Osteoblast (primary cell): ENCODE measurements at regions not wholly inside any gene's neighbourhood (a gene's known extent, or its start where the extent isn't known, plus 50 kb on each side); places are given as distances from the start of the nearest gene placed in this dataset.

ENCODE experiments used
- DNase-seq: peaks from one replicate; pipeline ENCODE4 v3.0.0; 2011; ENCODE audit warnings: low spot score, mixed read lengths; ENCODE audit not compliant: insufficient read length; ENCODE audit errors: missing footprints
- H2AFZ ChIP-seq: 2 replicates; pipeline ENCODE4 v1.6.0; 2011; ENCODE audit warnings: mild to moderate bottlenecking, low read length
- H3K27ac ChIP-seq: 2 replicates; pipeline ENCODE4 v1.5.1; 2011; ENCODE audit warnings: mild to moderate bottlenecking, low read depth, low read length, moderate library complexity
- H3K27me3 ChIP-seq: 2 replicates; pipeline ENCODE4 v1.6.0; 2012; ENCODE audit warnings: mild to moderate bottlenecking, control low read depth, inconsistent platforms, low read length, moderate library complexity; ENCODE audit not compliant: insufficient read depth
- H3K36me3 ChIP-seq: 2 replicates; pipeline ENCODE4 v1.5.1; 2011; ENCODE audit warnings: mild to moderate bottlenecking, low read length, control low read depth, moderate library complexity; ENCODE audit not compliant: insufficient read depth
- H3K4me1 ChIP-seq: 2 replicates; pipeline ENCODE4 v1.5.1; 2011; ENCODE audit warnings: mild to moderate bottlenecking, low read length, control low read depth, moderate library complexity; ENCODE audit not compliant: insufficient read depth
- H3K4me2 ChIP-seq: 2 replicates; pipeline ENCODE4 v1.6.0; 2011; ENCODE audit warnings: mild to moderate bottlenecking, low read length; ENCODE audit not compliant: insufficient read depth
- H3K4me3 ChIP-seq: fragments of 200-600 bp; sonication (generic); 3 replicates; pipeline ENCODE4 v1.5.1; 2012; ENCODE audit warnings: mild to moderate bottlenecking, low read length, inconsistent platforms; ENCODE audit not compliant: insufficient read depth
- H3K79me2 ChIP-seq: 2 replicates; pipeline ENCODE4 v1.6.0; 2012; ENCODE audit warnings: mild to moderate bottlenecking, low read length, control low read depth, inconsistent platforms; ENCODE audit not compliant: insufficient read depth
- H3K9me3 ChIP-seq: 2 replicates; pipeline ENCODE4 v1.5.1; 2011; ENCODE audit warnings: low read depth, low read length, control low read depth
- H4K20me1 ChIP-seq: 2 replicates; pipeline ENCODE4 v1.6.0; 2012; ENCODE audit warnings: mild to moderate bottlenecking, low read length, control low read depth; ENCODE audit not compliant: insufficient read depth
- TF ChIP-seq, protein P1 (sequence below): IDR thresholded peaks from 2 replicates; pipeline ENCODE4 v1.5.1; 2011; ENCODE audit warnings: mild to moderate bottlenecking, low read depth, low read length, moderate library complexity; ENCODE audit errors: extremely low read depth

DNA sequence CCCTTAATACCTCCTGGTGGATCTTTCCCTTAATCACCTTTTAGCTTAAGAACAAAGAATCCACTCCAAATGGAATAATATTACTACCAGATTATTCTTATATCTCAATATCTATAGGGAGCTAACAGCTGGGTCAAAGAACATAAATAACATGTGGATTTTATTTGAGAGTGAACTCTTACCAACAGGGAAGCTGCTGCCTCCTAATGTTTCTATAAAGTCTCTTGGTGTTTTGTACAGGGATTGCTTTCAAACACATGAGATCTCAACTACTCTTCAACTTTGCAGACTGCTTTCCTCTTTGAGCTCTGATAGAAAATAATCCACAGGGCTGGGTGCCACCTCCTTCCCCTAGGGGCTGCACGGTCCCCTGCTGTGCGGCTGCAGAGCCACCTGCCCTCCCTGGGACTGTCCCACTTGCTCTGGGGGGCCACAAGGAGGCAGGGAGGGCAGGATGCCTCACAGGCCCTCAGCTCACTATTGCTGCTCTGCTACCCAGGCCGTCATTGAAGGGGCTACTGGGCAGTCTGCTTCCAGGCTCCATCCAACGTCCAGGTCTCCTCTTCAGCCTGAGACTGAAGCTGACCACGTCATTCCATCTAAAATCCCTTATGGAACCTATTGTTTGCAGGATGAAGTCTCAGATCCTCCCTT is 191.2 kb downstream of the CXCL12 start:
- Histone ChIP-seq H3K79me2 (no peaks in the 10 kb centered on the region), H3K4me2 (no peak overlapping the region), H3K27me3 (peaks cover 60% of the 10 kb centered on the region), H3K4me3 (no peak overlapping the region), H3K27ac (no peak overlapping the region), H3K36me3 (no peaks in the 10 kb centered on the region), H2AFZ (no peak overlapping the region), H3K9me3 (peaks cover 2% of the 10 kb centered on the region), H4K20me1 (no peaks in the 10 kb centered on the region), H3K4me1 (peaks cover 14% of the 10 kb centered on the region)
- no peak for DNase-seq
- TF ChIP-seq, protein P1, sequence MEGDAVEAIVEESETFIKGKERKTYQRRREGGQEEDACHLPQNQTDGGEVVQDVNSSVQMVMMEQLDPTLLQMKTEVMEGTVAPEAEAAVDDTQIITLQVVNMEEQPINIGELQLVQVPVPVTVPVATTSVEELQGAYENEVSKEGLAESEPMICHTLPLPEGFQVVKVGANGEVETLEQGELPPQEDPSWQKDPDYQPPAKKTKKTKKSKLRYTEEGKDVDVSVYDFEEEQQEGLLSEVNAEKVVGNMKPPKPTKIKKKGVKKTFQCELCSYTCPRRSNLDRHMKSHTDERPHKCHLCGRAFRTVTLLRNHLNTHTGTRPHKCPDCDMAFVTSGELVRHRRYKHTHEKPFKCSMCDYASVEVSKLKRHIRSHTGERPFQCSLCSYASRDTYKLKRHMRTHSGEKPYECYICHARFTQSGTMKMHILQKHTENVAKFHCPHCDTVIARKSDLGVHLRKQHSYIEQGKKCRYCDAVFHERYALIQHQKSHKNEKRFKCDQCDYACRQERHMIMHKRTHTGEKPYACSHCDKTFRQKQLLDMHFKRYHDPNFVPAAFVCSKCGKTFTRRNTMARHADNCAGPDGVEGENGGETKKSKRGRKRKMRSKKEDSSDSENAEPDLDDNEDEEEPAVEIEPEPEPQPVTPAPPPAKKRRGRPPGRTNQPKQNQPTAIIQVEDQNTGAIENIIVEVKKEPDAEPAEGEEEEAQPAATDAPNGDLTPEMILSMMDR = no peak

DNA sequence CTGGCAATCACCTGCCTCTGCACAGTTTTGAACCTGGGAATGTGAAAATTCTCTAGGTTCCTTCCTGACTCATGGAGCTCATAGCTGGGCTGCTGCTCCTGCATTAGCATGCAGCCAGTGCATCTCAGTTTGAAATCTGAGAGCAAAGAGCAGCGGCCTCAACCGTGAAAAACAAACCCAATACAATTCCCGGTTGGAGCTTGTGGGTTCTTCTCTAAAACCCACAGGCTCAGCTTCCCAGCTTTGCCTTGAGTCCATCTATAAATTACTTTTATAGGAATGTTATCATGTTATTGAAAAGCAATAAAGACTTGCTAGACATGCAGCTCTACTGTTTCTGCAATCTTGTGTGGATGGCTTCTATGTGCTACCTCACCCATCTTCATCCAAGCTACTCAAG is 191.7 kb downstream of the CXCL12 start:
- Histone ChIP-seq H3K4me2 (no peak overlapping the region), H3K4me3 (no peak overlapping the region), H3K9me3 (peaks cover 2% of the 10 kb centered on the region), H4K20me1 (no peaks in the 10 kb centered on the region), H3K27me3 (peaks cover 64% of the 10 kb centered on the region), H3K27ac (no peak overlapping the region), H3K79me2 (no peaks in the 10 kb centered on the region), H3K4me1 (peaks cover 14% of the 10 kb centered on the region), H3K36me3 (no peaks in the 10 kb centered on the region), H2AFZ (no peak overlapping the region)
- DNase-seq = no peak
- TF ChIP-seq, protein P1 = no peak

DNA sequence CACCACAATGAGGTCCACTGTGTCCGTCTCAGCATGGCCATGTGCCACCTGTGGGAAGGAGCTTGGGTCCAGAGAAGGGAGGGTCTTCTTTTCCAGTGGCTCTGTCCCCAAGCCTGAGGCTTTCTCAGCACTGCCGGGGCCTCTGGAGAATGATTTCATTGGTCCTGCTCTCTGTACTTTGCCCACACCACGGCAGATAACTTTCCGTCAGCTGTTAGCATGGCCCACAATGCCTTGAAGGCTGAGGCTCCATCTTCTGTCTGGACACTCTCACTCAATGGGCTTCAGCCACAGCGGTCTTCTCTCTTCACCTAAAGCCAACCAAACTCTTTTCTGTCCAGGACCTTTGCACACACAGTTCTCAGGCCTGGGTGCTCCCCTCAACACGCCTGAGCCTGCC is 192.5 kb downstream of the CXCL12 start:
- Histone ChIP-seq H3K4me1 (peaks cover 14% of the 10 kb centered on the region), H3K36me3 (no peaks in the 10 kb centered on the region)
- TF ChIP-seq, protein P1 = no peak

DNA sequence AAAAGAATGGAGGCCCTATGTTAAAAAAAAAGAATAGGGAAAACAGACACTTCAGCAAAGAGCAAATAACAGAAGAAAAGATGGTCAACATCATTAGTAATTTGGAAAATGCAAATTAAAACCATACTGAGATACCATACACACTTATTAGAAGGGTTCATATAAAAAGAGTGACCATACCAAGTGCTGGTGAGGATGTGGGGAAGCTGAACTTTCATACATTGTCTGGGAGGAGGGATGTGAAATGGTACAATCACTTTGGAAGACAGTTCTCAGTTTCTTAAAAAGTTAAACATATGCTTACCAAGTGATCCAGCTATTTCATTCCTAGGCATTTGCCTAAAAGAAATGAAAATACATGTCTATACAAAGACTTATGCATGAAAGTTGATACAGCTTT is 194.4 kb downstream of the CXCL12 start:
- Histone ChIP-seq H3K36me3 (no peaks in the 10 kb centered on the region), H3K4me3 (no peak overlapping the region), H4K20me1 (no peaks in the 10 kb centered on the region), H3K4me1 (peaks cover 9% of the 10 kb centered on the region), H2AFZ (no peak overlapping the region), H3K27ac (no peak overlapping the region), H3K27me3 (peaks cover 75% of the 10 kb centered on the region), H3K9me3 (peaks cover 2% of the 10 kb centered on the region), H3K79me2 (no peaks in the 10 kb centered on the region), H3K4me2 (no peak overlapping the region)
- TF ChIP-seq, protein P1 = no peak
- DNase-seq = no peak

More for the DNA sequence above, 192.5 kb downstream of the CXCL12 start:
- no peak for DNase-seq
- Histone ChIP-seq H3K4me3 (no peak overlapping the region), H3K27ac (no peak overlapping the region), H2AFZ (no peak overlapping the region), H3K4me2 (no peak overlapping the region), H3K9me3 (peaks cover 2% of the 10 kb centered on the region), H3K79me2 (no peaks in the 10 kb centered on the region), H4K20me1 (no peaks in the 10 kb centered on the region), H3K27me3 (peaks cover 65% of the 10 kb centered on the region)
